ENCODE measurements at regions not wholly inside any gene's neighbourhood (a gene's known extent, or its start where the extent isn't known, plus 50 kb on each side); places are given as distances from the start of the nearest gene placed in this dataset.

GRCh38 chr17:34851961-34852540, 109.2 kb downstream of the CCT6B start:
- no peak for FAIRE-seq
- no peak for DNase-seq (ENCODE audit: low spot score)
- Histone ChIP-seq H3K9me3 (ENCODE audit: low read length) (no peaks in the 10 kb centered on the region), H3K79me2 (ENCODE audit: insufficient read depth, low read length) (no peaks in the 10 kb centered on the region), H2AFZ (ENCODE audit: low read length) (no peak overlapping the region), H3K36me3 (replicated peaks in 1 of 2; ENCODE audit: control insufficient read depth in 1 of 2, insufficient read depth in 2 of 2, low read length in 2 of 2) (no peaks in the 10 kb centered on the region), H3K9ac (ENCODE audit: insufficient read depth, low read depth, low read length) (no peak overlapping the region), H3K4me2 (ENCODE audit: low read depth, low read length) (no peak overlapping the region), H3K4me3 (replicated peaks in 1 of 3; ENCODE audit: insufficient read depth in 1 of 3, low read depth in 2 of 3, low read length in 3 of 3) (no peak overlapping the region), H3K27me3 (ENCODE audit: control insufficient read depth in 1 of 2, insufficient read depth in 2 of 2, low read length in 2 of 2) (peaks cover 0 to 8% of the 10 kb centered on the region in 2 experiments; a peak in 1 of 5 replicates), H3K4me1 (ENCODE audit: insufficient read depth, low read length) (no peaks in the 10 kb centered on the region), H4K20me1 (ENCODE audit: insufficient read depth, low read length) (no peaks in the 10 kb centered on the region), H3K27ac (ENCODE audit: extremely low read length, insufficient read depth, low read length) (no peak overlapping the region)
- POLR2A ChIA-PET, result no interaction called here
- ATAC-seq, result no peak
- CTCF ChIA-PET (ENCODE audit: low intra/inter-chr PET ratio, low total read pairs), result no interaction called here
- 67% methylated on average over 4 of the region's 9 CpGs for WGBS (ENCODE audit: low lambda C conversion rate)
- TF ChIP-seq RARA (CRISPR knock-in tag; IDR thresholded peaks at IDR 0.05) (no peak), ZNF768 (CRISPR knock-in tag; IDR thresholded peaks at IDR 0.05) (peak; percentile 45; the same call in 1 of the 2 replicates)
- BruUV-seq (replicated peaks), result no TSS peak
- intact Hi-C loops (cut with micrococcal nuclease; ENCODE audit: unreplicated experiment) (no loop called here), in situ Hi-C loops (cut with HindIII; ENCODE audit: extremely low pct_ligation_motif_present, low pct_unique_long_range_greater_than_20kb) (no loop called here)

GRCh38 chr17:34850964-34851363, 110.3 kb downstream of the CCT6B start:
- Histone ChIP-seq H3K79me2 (ENCODE audit: insufficient read depth, low read length) (no peaks in the 10 kb centered on the region), H3K9ac (ENCODE audit: insufficient read depth, low read depth, low read length) (no peak overlapping the region), H2AFZ (ENCODE audit: low read length) (no peak overlapping the region), H3K4me1 (ENCODE audit: insufficient read depth, low read length) (no peaks in the 10 kb centered on the region), H3K4me3 (replicated peaks in 1 of 3; ENCODE audit: insufficient read depth in 1 of 3, low read depth in 2 of 3, low read length in 3 of 3) (no peak overlapping the region), H3K36me3 (replicated peaks in 1 of 2; ENCODE audit: control insufficient read depth in 1 of 2, insufficient read depth in 2 of 2, low read length in 2 of 2) (no peaks in the 10 kb centered on the region), H4K20me1 (ENCODE audit: insufficient read depth, low read length) (no peaks in the 10 kb centered on the region), H3K9me3 (ENCODE audit: low read length) (no peaks in the 10 kb centered on the region), H3K27ac (ENCODE audit: extremely low read length, insufficient read depth, low read length) (no peak overlapping the region), H3K27me3 (ENCODE audit: control insufficient read depth in 1 of 2, insufficient read depth in 2 of 2, low read length in 2 of 2) (peaks cover 0 to 12% of the 10 kb centered on the region in 2 experiments; a peak in 2 of 5 replicates), H3K4me2 (ENCODE audit: low read depth, low read length) (no peak overlapping the region)
- intact Hi-C loops (cut with micrococcal nuclease; ENCODE audit: unreplicated experiment), result no loop called here
- BruUV-seq (replicated peaks), result no TSS peak
- FAIRE-seq (no peak), DNase-seq (ENCODE audit: low spot score) (no peak), ATAC-seq (no peak)
- TF ChIP-seq ZFX (CRISPR knock-in tag; IDR thresholded peaks at IDR 0.05; ENCODE audit: low read depth) (no peak), YEATS4 (CRISPR knock-in tag; IDR thresholded peaks at IDR 0.05; ENCODE audit: borderline replicate concordance) (no peak), ZNF441 (CRISPR knock-in tag; IDR thresholded peaks at IDR 0.05; ENCODE audit: borderline replicate concordance) (no peak), GATAD1 (CRISPR knock-in tag; IDR thresholded peaks at IDR 0.05) (no peak), CHD2 (IDR thresholded peaks at IDR 0.05; ENCODE audit: low read depth, low read length) (no peak), ZNF296 (CRISPR knock-in tag; conservative IDR thresholded peaks at IDR 0.05) (no peak), THRA (CRISPR knock-in tag; IDR thresholded peaks at IDR 0.05; ENCODE audit: borderline replicate concordance) (no peak), KLF9 (CRISPR knock-in tag; IDR thresholded peaks at IDR 0.05; ENCODE audit: low read depth) (no peak)
- POLR2A ChIA-PET, result no interaction called here
- in situ Hi-C loops (cut with HindIII; ENCODE audit: extremely low pct_ligation_motif_present, low pct_unique_long_range_greater_than_20kb), result no loop called here
- WGBS (ENCODE audit: low lambda C conversion rate), result 10% methylated on average over 3 of the region's 3 CpGs
- CTCF ChIA-PET (ENCODE audit: low intra/inter-chr PET ratio, low total read pairs), result no interaction called here
